GM18502 (cell line): ENCODE measurements at regions not wholly inside any gene's neighbourhood (a gene's known extent, or its start where the extent isn't known, plus 50 kb on each side); places are given as distances from the start of the nearest gene placed in this dataset.

Experiments
- ATAC-seq: cut with Tn5 transposase; IDR thresholded peaks from one replicate; pipeline ENCODE4 v1.9.1; 2021; ENCODE audit warnings: mild to moderate bottlenecking; ENCODE audit not compliant: unreplicated experiment, poor library complexity

- no peak for ATAC-seq
Measured at GRCh38 chr5:124300815-124301621, 445.4 kb downstream of the ZNF608 start.

GRCh38 chr5:124297826-124298225 is 448.6 kb downstream of the ZNF608 start:
- no peak for ATAC-seq

- ATAC-seq = no peak
Measured at GRCh38 chr5:124292322-124292855, 454.1 kb downstream of the ZNF608 start.

- ATAC-seq = no peak
Measured at GRCh38 chr5:124289641-124290311, 456.7 kb downstream of the ZNF608 start.

- no peak for ATAC-seq
Measured at GRCh38 chr5:124289130-124289529, 457.3 kb downstream of the ZNF608 start.

DNA sequence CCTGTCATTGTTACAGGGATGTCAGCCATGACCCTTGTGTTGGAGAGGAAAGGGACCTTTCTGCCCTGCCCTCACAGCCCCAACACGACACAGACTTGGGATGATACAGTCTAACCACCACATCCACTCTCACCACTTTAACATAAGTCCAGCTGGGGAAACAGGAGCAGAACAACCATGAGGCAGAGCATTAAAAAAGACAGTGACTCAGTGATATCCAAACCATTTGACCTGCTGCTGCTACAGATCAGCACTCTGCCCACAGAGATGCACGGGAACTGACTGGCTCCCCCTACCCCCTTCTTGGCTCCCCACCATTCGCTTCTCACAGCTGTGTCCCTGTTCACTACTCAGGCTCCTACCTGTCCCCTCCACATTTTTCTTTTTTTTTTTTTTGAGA is 458.6 kb downstream of the ZNF608 start:
- ATAC-seq = no peak

DNA sequence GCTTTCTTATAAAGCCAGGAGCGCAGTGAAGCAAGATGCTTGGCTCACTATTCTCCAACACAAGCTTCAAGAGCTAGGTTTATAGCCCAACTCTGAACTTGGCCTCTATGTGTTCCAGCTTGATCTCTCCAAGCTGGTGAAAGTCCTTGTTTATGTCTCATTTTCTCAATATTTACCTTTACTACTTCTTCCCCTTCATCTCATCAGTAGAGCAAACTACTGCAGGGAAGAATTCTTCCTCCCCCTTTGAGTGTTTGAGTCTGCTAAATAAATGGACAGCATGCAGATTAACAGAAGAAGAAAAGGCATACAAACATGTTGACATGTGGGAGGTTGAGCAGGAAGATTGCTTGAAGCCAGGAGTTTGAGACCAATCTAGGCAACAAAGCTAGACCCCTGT is 460.7 kb downstream of the ZNF608 start:
- no peak for ATAC-seq

GRCh38 chr5:124285071-124285470 is 461.4 kb downstream of the ZNF608 start:
- ATAC-seq = no peak

DNA sequence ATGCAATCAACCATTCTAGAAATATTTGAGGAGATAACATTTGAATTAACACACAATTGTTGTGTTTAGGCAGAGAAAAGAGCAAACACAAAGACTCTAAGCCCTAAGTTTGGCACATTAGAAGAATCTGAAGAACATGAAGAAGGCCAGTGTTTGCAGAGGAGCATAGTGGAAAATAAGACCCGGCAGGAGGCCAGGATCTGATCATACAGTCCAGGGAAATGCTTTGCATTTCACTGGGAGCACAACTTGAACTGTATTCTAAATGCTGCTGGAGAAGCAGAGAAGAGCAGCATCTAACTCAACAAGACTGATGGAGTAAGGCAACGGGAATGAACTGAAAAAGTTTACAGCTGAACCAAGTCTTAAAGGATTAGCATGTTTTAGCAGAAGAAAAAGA is 463.4 kb downstream of the ZNF608 start:
- no peak for ATAC-seq

DNA sequence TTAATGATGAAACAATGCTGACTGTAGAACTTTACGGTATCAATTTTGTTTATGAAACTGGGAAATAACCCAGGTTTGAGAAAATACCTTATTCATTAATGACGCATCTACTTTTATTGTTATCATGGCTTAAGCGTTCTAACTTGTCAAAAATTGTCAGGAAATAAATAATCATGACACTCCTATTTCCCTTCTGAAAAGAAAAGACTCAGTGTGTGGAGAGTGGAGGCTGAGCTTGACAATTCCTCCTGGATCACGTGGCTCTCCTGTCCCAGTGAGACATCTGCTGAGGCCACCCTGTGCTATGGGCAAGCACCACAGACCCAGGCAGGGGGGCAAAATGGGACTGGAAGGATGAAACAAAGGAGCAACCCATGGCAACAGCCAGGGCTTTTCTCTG is 466.4 kb downstream of the ZNF608 start:
- no peak for ATAC-seq

DNA sequence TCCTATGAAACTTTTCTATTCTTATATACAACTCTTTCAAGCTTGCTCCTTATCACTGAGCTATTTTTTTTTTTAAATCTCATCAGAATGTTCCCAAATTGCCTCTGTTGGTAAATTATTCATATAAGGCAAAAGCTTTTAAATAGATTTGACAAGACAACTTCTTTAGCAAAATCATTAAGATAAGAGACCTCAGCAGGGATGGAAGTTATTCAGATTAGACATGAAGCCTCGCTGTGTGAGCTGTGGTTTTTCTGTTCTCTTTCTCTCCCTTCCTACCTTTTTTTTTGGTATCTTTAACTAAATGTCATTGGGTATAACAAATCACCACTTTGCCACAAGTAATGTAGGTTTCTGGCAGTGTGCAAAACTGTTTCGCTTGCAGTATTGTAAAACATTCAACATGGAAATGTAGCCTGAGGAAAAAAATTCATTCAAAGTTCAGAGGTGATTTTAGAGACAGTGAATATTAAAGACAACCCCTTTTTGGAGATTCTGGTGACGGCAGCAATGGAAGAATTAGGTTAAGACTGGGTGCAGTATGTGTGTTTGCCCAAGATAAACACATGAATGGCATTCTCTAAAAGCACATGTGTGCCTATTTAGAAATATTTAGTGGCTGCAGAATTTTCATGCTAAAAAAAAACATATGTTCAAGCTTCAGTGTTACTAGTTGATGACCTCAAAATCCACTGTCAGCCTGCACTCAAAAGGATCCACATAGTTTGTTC is 467.1 kb downstream of the ZNF608 start:
- ATAC-seq = no peak

DNA sequence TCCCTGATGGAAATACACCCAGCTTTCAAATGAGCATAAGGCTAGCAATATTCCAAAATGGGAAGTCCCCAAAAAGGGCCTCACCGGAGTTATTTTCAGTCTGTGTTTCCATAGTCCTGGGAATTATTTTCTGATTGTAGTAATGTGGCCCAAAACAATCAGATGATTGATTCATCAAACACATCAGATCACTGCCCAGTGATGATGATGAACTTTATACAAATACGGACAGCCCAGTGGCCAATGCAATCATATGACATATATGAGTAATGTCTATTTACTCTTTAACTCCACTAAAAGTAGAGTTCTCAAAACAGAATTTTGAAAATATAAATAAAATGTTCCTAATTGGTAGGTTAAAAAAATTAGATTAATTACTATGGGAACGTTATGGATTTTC is 467.8 kb downstream of the ZNF608 start:
- no peak for ATAC-seq

DNA sequence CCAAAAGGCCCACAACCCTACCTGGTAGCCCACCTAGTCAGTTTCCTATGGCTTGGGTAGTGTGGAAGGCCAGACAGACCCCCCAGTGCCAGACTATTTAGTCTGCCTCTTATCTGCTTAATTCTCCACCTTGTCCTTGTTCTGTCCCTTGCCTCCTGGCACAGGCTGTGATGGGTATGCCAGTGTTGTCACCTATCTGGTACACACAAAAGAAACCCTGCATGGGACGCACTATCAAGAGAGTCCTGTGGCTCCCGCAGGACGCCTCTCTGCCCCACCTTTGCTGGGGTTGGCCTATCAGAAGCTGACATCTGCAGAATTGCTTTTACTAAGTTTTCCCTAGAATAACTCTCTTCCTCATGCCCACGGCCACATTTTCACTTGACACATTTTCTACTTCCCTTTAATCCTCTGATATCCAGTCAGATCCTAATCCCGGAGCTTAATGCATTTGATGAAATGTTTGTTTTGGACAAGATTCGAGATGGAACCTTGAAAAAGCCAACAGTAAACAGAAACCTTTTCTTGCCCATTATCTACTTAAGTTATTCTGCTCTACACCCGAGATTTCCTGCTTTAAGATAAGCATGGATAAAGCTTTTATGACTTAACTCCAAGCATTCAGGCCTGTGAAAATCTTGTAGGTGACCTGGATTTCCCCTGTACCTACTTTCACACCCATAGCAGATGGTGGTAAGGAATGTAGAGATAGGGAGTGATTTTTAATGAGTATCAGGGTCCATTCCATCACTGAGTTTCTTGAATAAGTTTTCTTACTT is 468.5 kb downstream of the ZNF608 start:
- ATAC-seq = no peak

GRCh38 chr5:124276166-124276565 is 470.3 kb downstream of the ZNF608 start:
- ATAC-seq = no peak

- no peak for ATAC-seq
Measured at GRCh38 chr5:124274949-124275348, 471.5 kb downstream of the ZNF608 start.

DNA sequence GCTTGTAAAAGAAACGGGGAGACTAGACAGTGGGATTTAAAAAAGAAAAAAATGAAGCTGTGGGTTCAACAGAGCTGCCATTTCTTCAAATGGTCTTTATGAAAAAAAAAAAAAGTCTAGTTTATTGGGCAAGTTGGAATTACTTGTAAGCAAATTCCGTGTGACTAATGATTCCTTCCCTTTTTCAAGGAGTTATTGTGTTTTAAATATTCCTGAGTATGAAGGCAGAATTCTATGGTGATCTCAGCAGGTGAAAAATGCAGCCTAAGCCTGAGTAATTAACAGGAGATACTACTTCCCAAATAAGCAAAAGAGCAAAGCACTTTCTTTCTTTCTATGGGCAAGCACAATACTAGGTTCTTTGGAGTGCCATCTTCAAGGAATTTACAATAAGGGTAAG is 481.9 kb downstream of the ZNF608 start:
- no peak for ATAC-seq

- no peak for ATAC-seq
Measured at GRCh38 chr5:124263680-124264491, 482.6 kb downstream of the ZNF608 start.

DNA sequence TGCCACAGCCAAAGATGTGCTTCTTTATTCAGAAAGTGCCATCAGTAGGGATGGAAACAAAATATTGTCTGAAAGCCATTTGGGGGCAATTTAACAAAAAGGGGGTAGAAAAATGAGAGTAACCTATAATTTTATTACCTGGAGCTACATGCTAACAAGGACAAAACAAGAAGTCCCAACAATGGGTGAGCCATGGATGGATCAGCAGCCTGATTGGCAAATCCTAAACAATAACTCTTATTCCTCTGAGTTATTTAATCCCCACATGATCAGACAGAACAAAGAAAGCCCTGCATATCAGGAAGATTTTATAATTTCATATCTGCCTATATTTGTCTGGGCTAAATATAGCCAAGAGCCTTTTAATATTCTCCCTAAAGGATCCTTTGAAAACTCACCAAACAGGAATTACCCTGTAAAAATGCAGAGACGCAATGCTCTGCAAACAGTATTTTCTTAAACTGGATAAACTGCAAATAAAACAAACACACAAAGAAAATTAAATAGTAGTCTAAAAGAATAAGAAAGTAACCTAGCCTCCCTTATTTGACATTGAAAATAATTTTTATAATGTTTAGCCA is 483.4 kb downstream of the ZNF608 start:
- ATAC-seq = no peak

DNA sequence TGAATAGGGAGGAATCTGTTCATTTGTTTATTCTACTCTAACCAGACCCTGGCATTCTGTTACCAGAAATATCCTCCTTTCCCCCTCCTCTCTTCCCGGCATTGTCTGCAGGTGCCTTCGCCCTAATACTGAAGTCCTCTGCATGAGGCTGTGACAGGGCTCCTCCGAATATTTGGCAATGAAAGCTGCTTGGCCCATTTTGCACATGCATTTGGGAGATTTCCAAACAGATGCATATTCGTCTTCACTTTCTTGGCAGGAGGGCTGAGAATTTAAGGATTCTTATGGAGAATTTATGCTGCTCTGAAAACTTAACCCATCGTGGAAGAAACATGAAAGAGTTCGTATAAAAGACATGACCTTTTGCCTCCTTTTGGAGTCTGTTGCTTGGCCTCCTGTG is 484.0 kb downstream of the ZNF608 start:
- no peak for ATAC-seq
